ENCODE measurements at regions not wholly inside any gene's neighbourhood (a gene's known extent, or its start where the extent isn't known, plus 50 kb on each side); places are given as distances from the start of the nearest gene placed in this dataset.

- 71 to 93% (median 86%) methylated on average over 6 of the region's 6 CpGs for WGBS, 5 donors
- no peak for TF ChIP-seq CTCF (IDR thresholded peaks at IDR 0.05)
- no peak for TF ChIP-seq POLR2A (IDR thresholded peaks at IDR 0.05)
- no peak for TF ChIP-seq POLR2AphosphoS5 (IDR thresholded peaks at IDR 0.05)
- TF ChIP-seq EP300 (IDR thresholded peaks at IDR 0.05) = no peak
- intact Hi-C loops (cut with DNase I; ENCODE audit: low total_unique reads) = no loop called here
- Histone ChIP-seq H3K36me3 (no peaks in the 10 kb centered on the region), H3K4me3 (no peak overlapping the region), H3K27ac (no peak overlapping the region), H3K27me3 (peaks cover 0 to 5% (median 0%) of the 10 kb centered on the region in 3 donors), H3K9me3 (peaks cover 0 to 24% (median 14%) of the 10 kb centered on the region in 4 donors), H3K4me1 (no peaks in the 10 kb centered on the region)
- no peak for DNase-seq
Measured at GRCh38 chr7:67711706-67712105, 715.1 kb downstream of the TYW1 start.

- TF ChIP-seq POLR2A (IDR thresholded peaks at IDR 0.05) (no peak), EP300 (IDR thresholded peaks at IDR 0.05) (no peak), POLR2AphosphoS5 (IDR thresholded peaks at IDR 0.05) (no peak), CTCF (IDR thresholded peaks at IDR 0.05) (no peak)
- Histone ChIP-seq H3K27me3 (peaks cover 0 to 5% (median 0%) of the 10 kb centered on the region in 3 donors), H3K36me3 (no peaks in the 10 kb centered on the region), H3K4me1 (no peaks in the 10 kb centered on the region), H3K9me3 (peaks cover 0 to 20% (median 14%) of the 10 kb centered on the region in 4 donors), H3K4me3 (no peak overlapping the region), H3K27ac (no peak overlapping the region)
- intact Hi-C loops (cut with DNase I; ENCODE audit: low total_unique reads) = no loop called here
- DNase-seq = no peak
- WGBS, 5 donors = 79 to 89% (median 83%) methylated on average over 13 of the region's 13 CpGs
Measured at GRCh38 chr7:67713451-67714056, 716.9 kb downstream of the TYW1 start.

- no peaks in the 10 kb centered on the region for H3K4me1 ChIP-seq
- no peaks in the 10 kb centered on the region for H3K9me3 ChIP-seq
- WGBS, 5 donors = 44 to 71% (median 68%) methylated on average over 2 of the region's 2 CpGs
- no peaks in the 10 kb centered on the region for H3K36me3 ChIP-seq
- H3K4me3 ChIP-seq = no peak overlapping the region
- H3K27ac ChIP-seq = no peak overlapping the region
- TF ChIP-seq CTCF (IDR thresholded peaks at IDR 0.05) (no peak), POLR2AphosphoS5 (IDR thresholded peaks at IDR 0.05) (no peak), EP300 (IDR thresholded peaks at IDR 0.05) (no peak), POLR2A (IDR thresholded peaks at IDR 0.05) (no peak)
- peak in 1 of 2 donors; percentile 15 for DNase-seq
- peaks cover 0 to 4% (median 0%) of the 10 kb centered on the region in 3 donors for H3K27me3 ChIP-seq
- intact Hi-C loops (cut with DNase I; ENCODE audit: low total_unique reads) = no loop called here
Measured at GRCh38 chr7:67716729-67717128, 720.1 kb downstream of the TYW1 start.

- 43 to 64% (median 55%) methylated on average over 3 of the region's 3 CpGs for WGBS, 5 donors
- Histone ChIP-seq H3K9me3 (no peaks in the 10 kb centered on the region), H3K27me3 (no peaks in the 10 kb centered on the region)
Measured at GRCh38 chr7:67723591-67723990, 727.0 kb downstream of the TYW1 start.

More at GRCh38 chr7:67723591-67723990, 727.0 kb downstream of the TYW1 start:
- Histone ChIP-seq H3K4me3 (no peak overlapping the region), H3K36me3 (no peaks in the 10 kb centered on the region), H3K4me1 (no peaks in the 10 kb centered on the region), H3K27ac (no peak overlapping the region)
- intact Hi-C loops (cut with DNase I; ENCODE audit: low total_unique reads) = no loop called here
- DNase-seq = no peak
- TF ChIP-seq CTCF (IDR thresholded peaks at IDR 0.05) = no peak
- TF ChIP-seq EP300 (IDR thresholded peaks at IDR 0.05) = no peak
- TF ChIP-seq POLR2A (IDR thresholded peaks at IDR 0.05) = no peak
- no peak for TF ChIP-seq POLR2AphosphoS5 (IDR thresholded peaks at IDR 0.05)
